Peyer's patch (tissue), 4 donors: ENCODE measurements at regions not wholly inside any gene's neighbourhood (a gene's known extent, or its start where the extent isn't known, plus 50 kb on each side); places are given as distances from the start of the nearest gene placed in this dataset.

Experiments
- DNase-seq, 3 donors: peaks; one replicate each; pipeline ENCODE4 v3.0.0-alpha.2; 2017 to 2019
- H3K27ac ChIP-seq, 4 donors: fragments of 200-600 bp; sonication (generic); one replicate each; pipeline ENCODE4 v1.5.1; 2016 to 2019
- H3K27me3 ChIP-seq, 2 donors: fragments of 200-600 bp; sonication (generic); one replicate each; pipeline ENCODE4 v1.5.1; 2019
- H3K36me3 ChIP-seq, 3 donors: fragments of 200-600 bp; sonication (generic); one replicate each; pipeline ENCODE4 v1.5.1; 2016 to 2019
- H3K4me1 ChIP-seq, 4 donors: fragments of 200-600 bp; sonication (generic); one replicate each; pipeline ENCODE4 v1.5.1; 2016 to 2019
- H3K4me3 ChIP-seq, 4 donors: fragments of 200-600 bp; sonication (generic); 1 replicate in 3 of 4; 2 replicates in 1 of 4; pipeline ENCODE4 v1.5.1; 2016 to 2019; ENCODE audit warnings: mild to moderate bottlenecking in 1 of 4
- H3K9me3 ChIP-seq, 4 donors: fragments of 200-600 bp; sonication (generic); one replicate each; pipeline ENCODE4 v1.5.1; 2016 to 2019; ENCODE audit warnings: mild to moderate bottlenecking in 1 of 4
- CTCF ChIP-seq, 6 experiments: fragments of 450-650 bp in 4 of 6; fragments of 200-600 bp in 2 of 6; sonication (generic) in 1 of 6; IDR thresholded peaks; one replicate each; pipeline ENCODE4 v1.5.1; 2017 to 2019; ENCODE audit warnings: antibody characterized with exemption in 6 of 6, mild to moderate bottlenecking in 3 of 6, moderate library complexity in 1 of 6
- POLR2A ChIP-seq, 2 donors: fragments of 450-650 bp; IDR thresholded peaks; one replicate each; pipeline ENCODE4 v1.5.1; 2017; ENCODE audit warnings: antibody characterized with exemption in 2 of 2, mild to moderate bottlenecking in 2 of 2, moderate library complexity in 2 of 2

- H3K27me3 ChIP-seq: no peaks in the 10 kb centered on the region
- H3K36me3 ChIP-seq: no peaks in the 10 kb centered on the region
- H3K9me3 ChIP-seq: no peaks in the 10 kb centered on the region
- TF ChIP-seq CTCF (IDR thresholded peaks at IDR 0.05): no peak
- no peak for TF ChIP-seq POLR2A (IDR thresholded peaks at IDR 0.05)
- no peak overlapping the region for H3K27ac ChIP-seq
- no peak for DNase-seq
- no peak overlapping the region for H3K4me3 ChIP-seq
- H3K4me1 ChIP-seq: no peaks in the 10 kb centered on the region
Observed at GRCh38 chr7:10120936-10121335, 852.7 kb upstream of the PHF14 start.

- DNase-seq: no peak
- Histone ChIP-seq H3K27me3 (no peaks in the 10 kb centered on the region), H3K27ac (no peak overlapping the region), H3K4me1 (no peaks in the 10 kb centered on the region), H3K9me3 (no peaks in the 10 kb centered on the region), H3K4me3 (no peak overlapping the region), H3K36me3 (no peaks in the 10 kb centered on the region)
- TF ChIP-seq POLR2A (IDR thresholded peaks at IDR 0.05) (no peak), CTCF (IDR thresholded peaks at IDR 0.05) (no peak)
Observed at GRCh38 chr7:10121631-10122030, 852.0 kb upstream of the PHF14 start.

- TF ChIP-seq CTCF (IDR thresholded peaks at IDR 0.05) (no peak), POLR2A (IDR thresholded peaks at IDR 0.05) (no peak)
- no peak overlapping the region for H3K4me3 ChIP-seq
- H3K4me1 ChIP-seq: no peaks in the 10 kb centered on the region
- no peaks in the 10 kb centered on the region for H3K27me3 ChIP-seq
- no peak for DNase-seq
- no peak overlapping the region for H3K27ac ChIP-seq
- no peaks in the 10 kb centered on the region for H3K9me3 ChIP-seq
- no peaks in the 10 kb centered on the region for H3K36me3 ChIP-seq
Observed at GRCh38 chr7:10122551-10123100, 851.0 kb upstream of the PHF14 start.

- H3K27me3 ChIP-seq: no peaks in the 10 kb centered on the region
- H3K4me3 ChIP-seq: no peak overlapping the region
- DNase-seq: no peak
- no peak overlapping the region for H3K27ac ChIP-seq
- H3K36me3 ChIP-seq: no peaks in the 10 kb centered on the region
- TF ChIP-seq CTCF (IDR thresholded peaks at IDR 0.05): no peak
- TF ChIP-seq POLR2A (IDR thresholded peaks at IDR 0.05): no peak
- H3K4me1 ChIP-seq: no peaks in the 10 kb centered on the region
- no peaks in the 10 kb centered on the region for H3K9me3 ChIP-seq
Observed at GRCh38 chr7:10128748-10129147, 844.9 kb upstream of the PHF14 start.

- TF ChIP-seq CTCF (IDR thresholded peaks at IDR 0.05) (no peak), POLR2A (IDR thresholded peaks at IDR 0.05) (no peak)
- H3K27ac ChIP-seq: no peak overlapping the region
- no peaks in the 10 kb centered on the region for H3K9me3 ChIP-seq
- no peak for DNase-seq
- no peaks in the 10 kb centered on the region for H3K36me3 ChIP-seq
- H3K4me1 ChIP-seq: no peaks in the 10 kb centered on the region
- H3K27me3 ChIP-seq: no peaks in the 10 kb centered on the region
- H3K4me3 ChIP-seq: no peak overlapping the region
Observed at GRCh38 chr7:10138087-10138854, 835.4 kb upstream of the PHF14 start.
